Uterus (tissue), 2 donors: ENCODE measurements at regions not wholly inside any gene's neighbourhood (a gene's known extent, or its start where the extent isn't known, plus 50 kb on each side); places are given as distances from the start of the nearest gene placed in this dataset.

ENCODE experiments used
- CTCF ChIP-seq, 4 experiments: fragments of 200-600 bp in 2 of 4; fragments of 450-650 bp in 2 of 4; sonication (generic) in 2 of 4; IDR thresholded peaks; one replicate each; pipeline ENCODE4 v1.5.1; 2016 to 2019; ENCODE audit warnings: antibody characterized with exemption in 4 of 4, mild to moderate bottlenecking in 2 of 4, moderate library complexity in 1 of 4
- POLR2A ChIP-seq, 2 donors: fragments of 450-650 bp; IDR thresholded peaks; one replicate each; pipeline ENCODE4 v1.6.1; 2016; ENCODE audit warnings: antibody characterized with exemption in 2 of 2, mild to moderate bottlenecking in 1 of 2, moderate library complexity in 1 of 2

GRCh38 chr1:95313527-95313926, 79.5 kb downstream of the RWDD3 start:
- TF ChIP-seq CTCF (IDR thresholded peaks at IDR 0.05) (no peak), POLR2A (IDR thresholded peaks at IDR 0.05) (no peak)
